ENCODE measurements at regions not wholly inside any gene's neighbourhood (a gene's known extent, or its start where the extent isn't known, plus 50 kb on each side); places are given as distances from the start of the nearest gene placed in this dataset.

- no peak for DNase-seq
Observed at GRCh38 chr3:24641628-24642027, 147.0 kb upstream of the THRB start.

GRCh38 chr3:24645047-24645446, 150.4 kb upstream of the THRB start:
- DNase-seq: no peak

DNA sequence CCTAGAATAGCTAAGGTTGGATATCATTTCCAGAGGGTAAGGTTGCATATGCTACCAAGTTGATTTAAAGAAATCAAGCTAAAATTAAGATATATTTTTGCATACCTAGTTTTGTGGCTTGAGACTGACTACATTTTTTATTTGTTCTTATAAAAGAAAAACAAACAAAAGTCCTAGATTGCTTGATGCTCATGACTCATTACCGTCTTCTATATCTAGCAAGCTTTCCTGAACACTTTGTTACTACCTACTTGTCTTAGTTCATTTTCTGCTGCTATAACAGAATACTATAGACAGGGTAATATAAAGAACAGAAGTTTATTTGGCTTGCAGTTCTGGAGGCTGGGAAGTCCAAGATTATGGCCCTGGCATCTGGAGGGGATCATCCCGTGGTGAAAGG, 152.1 kb upstream of the THRB start:
- DNase-seq: no peak

DNA sequence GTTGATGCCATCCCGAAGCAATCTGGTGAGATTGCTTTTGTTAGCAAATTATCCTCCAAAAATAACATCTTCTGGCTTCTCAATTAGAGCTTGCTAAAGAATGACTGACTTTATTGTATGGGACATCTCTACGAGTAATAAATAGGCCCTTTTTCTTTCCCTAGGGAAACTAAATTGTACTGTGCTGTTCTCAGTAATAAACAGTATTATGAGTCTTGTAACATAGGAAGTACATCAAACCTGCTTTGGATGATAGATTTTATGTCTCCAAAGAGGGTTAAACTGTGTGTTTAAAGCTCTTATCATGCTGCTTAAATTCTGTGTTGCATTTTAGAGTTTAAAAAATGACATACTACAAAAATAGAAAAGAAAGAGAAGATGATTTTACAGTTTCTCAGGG, 153.4 kb upstream of the THRB start:
- DNase-seq: no peak

- no peak for DNase-seq
Observed at GRCh38 chr3:24650839-24651238, 156.2 kb upstream of the THRB start.

DNA sequence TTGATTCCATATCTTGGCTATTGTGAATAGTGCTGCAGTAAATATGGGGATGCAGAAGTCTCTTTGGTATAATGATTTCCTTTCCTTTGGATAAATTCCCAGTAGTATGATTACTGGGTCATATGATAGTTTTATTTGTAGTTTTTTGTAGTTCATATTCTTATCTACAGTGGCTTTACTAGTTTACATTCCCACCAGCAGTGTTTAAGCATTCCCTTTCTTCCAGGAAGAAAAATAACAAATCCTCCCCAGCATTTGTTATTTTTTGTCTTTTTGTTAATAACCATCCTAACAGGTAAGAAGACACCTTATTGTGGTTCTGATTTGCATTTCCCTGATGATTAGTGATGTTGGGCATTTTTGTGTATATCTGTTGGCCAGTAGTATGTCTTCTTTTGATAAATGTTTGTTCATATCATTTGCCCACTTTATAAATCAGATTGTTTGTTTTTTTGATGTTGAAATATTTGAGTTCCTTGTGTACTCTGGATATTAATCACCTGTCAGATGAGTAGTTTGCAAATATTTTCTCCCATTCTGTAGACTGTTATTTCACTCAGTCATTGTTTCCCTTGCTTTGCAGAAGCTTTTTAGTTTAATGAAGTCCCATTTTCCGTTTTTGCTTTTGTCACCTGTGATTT, 163.3 kb upstream of the THRB start:
- DNase-seq: peak in 1 of 3 experiments; percentile 19

GRCh38 chr3:24661175-24661584, 166.5 kb upstream of the THRB start:
- no peak for DNase-seq

DNA sequence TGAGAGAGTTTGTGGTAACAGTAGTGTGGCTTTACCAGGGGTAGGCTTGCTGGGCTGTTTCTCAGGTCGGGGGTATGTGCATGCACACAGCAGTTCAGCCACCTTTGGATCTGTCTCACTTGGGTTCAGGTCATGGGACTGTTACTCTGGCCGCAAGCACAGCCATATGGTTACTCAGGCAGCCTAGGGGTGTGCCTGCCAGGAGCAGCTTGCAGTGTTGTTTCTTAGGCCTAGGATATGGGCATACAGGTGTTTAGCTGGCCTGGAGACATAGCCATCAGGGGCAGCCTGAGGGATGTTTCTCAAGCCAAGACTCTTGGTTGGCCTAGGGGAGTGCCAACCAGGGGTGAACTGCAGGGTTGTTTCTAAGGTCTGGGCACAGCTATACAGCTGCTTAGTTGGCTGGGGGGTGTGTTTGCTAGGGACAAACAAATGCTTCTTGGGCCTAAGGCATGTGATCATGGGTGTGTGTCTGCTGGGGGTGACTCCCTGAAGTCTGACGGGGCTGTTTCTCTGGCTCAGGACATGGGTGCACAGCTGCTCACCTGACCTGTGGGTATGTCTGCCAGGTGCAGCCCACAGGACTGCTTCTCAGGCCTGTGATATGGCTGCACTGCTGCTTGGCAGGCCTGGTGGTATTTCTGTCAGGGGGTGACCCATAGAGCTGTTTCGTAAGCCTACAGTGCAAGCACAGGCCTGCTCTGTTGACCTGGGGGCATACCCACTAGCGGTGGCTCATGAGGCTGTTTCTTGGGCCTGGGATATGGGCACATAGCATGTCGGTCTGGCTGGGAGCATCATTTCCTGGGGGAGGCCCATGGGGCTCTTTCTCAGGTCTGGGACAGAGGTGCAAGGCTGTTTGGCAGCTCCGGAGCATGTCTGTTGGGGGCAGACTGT, 168.0 kb upstream of the THRB start:
- no peak for DNase-seq

DNA sequence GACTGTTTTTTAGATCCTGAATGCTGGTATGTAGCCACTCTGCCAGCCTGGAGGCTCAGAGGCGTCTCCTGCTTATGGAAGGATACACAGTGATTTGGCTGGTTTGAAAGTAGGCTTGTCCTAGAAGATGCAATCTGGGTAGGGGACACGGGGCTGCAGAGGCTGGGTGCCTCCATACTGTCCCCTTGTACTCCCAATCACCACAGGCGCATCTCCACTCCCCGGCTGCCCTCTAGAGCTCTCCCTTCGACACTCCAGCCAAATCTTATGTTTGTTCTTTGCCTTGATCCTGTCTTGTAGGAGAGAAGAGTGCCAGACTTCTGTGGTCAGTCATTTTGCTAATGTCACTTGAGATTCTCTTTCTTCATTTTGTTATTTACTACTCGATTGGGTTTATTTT, 168.8 kb upstream of the THRB start:
- DNase-seq: no peak

DNA sequence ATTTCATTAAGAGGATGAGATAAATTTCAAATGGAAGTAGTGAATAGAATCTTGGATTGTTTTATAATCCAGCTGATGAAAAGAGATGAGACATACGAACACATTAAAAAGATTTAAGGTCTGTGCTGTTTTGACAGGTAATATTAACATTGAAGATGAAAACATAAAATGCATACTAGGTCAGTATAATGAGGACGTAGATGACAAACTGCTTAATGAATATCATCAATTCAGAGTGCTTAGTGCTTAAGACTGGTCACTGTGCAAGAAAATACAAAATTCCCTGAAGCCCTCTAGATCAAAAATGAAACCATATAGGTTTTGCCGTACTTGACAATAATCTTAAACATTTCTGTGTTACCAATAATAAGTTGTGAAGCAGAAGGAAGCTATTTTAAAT, 173.4 kb upstream of the THRB start:
- no peak for DNase-seq

- no peak for DNase-seq
Observed at GRCh38 chr3:24670871-24671270, 176.2 kb upstream of the THRB start.

DNA sequence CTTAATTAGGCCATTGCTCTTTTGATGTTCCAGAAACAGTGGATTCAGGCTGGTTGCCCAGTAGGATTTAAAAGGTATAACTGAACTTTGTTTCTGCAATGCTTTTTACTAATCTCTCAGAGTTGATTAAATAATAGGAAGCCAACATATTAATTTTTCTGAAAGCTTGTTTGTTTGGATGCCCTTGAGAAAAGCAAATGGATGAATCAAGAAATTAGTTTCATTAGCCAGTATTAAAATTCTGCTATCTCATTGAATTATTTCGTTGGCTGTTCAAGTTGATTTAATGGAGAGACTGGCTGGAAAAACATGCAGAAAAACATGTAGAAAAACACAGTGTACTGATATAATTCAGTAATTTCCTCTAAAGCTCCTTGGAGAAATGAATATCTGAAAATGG, 178.9 kb upstream of the THRB start:
- DNase-seq: no peak

DNA sequence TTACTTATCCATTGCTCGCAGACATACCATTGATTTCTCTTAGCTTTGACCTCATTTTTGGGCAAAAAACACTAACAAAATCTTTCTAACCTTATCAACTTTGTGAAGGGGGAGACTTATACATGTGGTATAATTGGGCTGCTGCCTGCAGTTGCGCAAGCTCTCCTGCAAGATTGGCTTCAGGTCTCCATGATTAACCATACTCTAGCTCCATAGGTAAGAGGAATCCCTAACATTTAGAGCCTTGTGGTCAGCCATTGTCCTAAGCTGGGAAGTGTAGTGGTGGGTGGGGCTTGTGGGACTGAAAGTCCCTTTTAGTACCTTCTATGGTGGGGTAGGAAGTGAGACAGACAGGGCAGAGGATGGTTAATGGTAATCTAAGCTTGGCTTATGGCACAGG, 179.6 kb upstream of the THRB start:
- DNase-seq: no peak

DNA sequence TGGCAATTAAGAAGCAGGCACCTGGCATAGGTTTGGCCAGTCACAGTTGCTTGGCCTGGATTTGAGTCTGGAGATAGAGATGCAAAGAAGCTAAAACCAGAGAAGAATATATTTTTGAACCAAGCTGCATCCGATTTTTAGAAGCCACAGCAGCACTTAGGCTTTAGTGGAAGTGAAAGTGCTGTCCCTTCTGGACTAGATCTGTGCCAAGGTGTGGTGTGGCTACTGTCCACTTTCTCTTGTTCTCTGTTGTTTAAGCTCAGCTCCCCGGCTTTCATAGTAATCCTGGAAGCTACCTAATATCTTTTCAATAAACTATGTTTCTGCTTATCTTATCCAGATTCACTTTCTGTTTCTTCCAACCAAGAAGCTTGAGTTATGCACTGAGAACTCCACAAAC, 183.4 kb upstream of the THRB start:
- no peak for DNase-seq

DNA sequence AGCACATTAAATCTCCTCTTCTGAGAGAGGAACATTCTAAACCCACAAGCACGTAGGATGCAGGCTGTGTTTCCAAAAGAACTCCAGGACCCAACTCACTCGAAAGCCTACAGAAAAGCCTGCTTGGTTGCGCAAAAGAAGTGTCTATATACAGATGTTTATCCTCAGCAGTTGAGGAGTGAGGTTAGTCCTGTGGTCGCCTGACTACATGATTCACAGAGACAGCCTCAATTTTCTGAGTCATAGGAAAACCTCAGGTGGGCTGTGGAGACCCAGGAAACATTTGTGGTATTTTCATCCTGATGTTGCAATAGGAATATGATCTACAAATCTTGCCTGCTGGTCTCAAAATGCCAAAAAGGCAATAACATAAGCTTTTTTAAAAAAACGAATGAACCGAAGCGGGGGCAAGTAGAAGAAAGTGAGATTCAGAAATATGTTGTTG, 183.8 kb upstream of the THRB start:
- DNase-seq: no peak

- DNase-seq: no peak
Observed at GRCh38 chr3:24679429-24679828, 184.8 kb upstream of the THRB start.

- DNase-seq: peak in 2 of 3 experiments; percentile 28 to 35
Observed at GRCh38 chr3:24680214-24680967, 185.7 kb upstream of the THRB start.

- DNase-seq: no peak
Observed at GRCh38 chr3:24682141-24682547, 187.5 kb upstream of the THRB start.

GRCh38 chr3:24683090-24683489, 188.4 kb upstream of the THRB start:
- DNase-seq: no peak

GRCh38 chr3:24683633-24684384, 189.2 kb upstream of the THRB start:
- DNase-seq: peak; percentile 1 to 67 (median 6)

GRCh38 chr3:24684506-24685023, 189.9 kb upstream of the THRB start:
- DNase-seq: peak in 1 of 3 experiments; percentile 6

- no peak for DNase-seq
Observed at GRCh38 chr3:24686808-24687207, 192.2 kb upstream of the THRB start.

DNA sequence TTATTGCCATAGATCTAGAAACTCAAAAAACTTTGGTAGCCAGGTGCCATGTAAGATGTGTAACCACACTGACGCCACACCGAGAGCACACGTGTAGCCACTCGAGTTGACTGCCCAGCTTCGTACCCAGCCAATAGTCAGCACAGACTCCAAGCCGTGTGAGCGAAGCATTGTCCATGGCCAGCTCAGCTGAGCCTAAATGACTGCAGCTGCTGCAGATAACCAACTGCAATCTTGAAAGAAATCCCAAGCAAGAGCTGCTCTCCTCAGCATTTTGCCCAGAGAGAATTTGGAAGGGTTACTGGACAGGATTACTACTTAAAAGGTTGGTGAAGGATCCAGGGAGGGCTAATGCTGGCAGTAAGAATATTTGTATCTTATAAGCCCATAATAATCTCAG, 193.0 kb upstream of the THRB start:
- no peak for DNase-seq
